Activated naive CD4-positive, alpha-beta T cell treated with anti-CD3 and anti-CD28 coated beads, Interleukin-2, amount 50 U/mL, for 72 hours (primary cell): ENCODE measurements at regions not wholly inside any gene's neighbourhood (a gene's known extent, or its start where the extent isn't known, plus 50 kb on each side); places are given as distances from the start of the nearest gene placed in this dataset.
"Not testable (repeated sequence)": the region's sequence is repeated elsewhere in the genome, so short reads cannot be mapped to it uniquely, and the experiment has no call there.

Experiments used
- ATAC-seq, 2 donors: fragments of 150-1000 bp; cut with Tn5 transposase; 2 replicates each; pipeline ENCODE4 v1.10.0; 2021; ENCODE audit warnings: mild to moderate bottlenecking in 2 of 2, moderate library complexity in 2 of 2
- DNase-seq, 2 donors: peaks; one replicate each; pipeline ENCODE4 v3.0.0; 2021 to 2022; ENCODE audit warnings: low spot score in 2 of 2
- H3K27ac Mint-ChIP-seq, 2 donors: one replicate each; pipeline ENCODE4 v1.8.0; 2022; ENCODE audit warnings: mild to moderate bottlenecking in 2 of 2, mixed read lengths in 2 of 2
- H3K36me3 Mint-ChIP-seq, 2 donors: one replicate each; pipeline ENCODE4 v1.8.0; 2022; ENCODE audit warnings: mixed read lengths in 2 of 2
- H3K9me3 Mint-ChIP-seq, 2 donors: one replicate each; pipeline ENCODE4 v1.8.0; 2022; ENCODE audit warnings: mixed read lengths in 2 of 2

DNA sequence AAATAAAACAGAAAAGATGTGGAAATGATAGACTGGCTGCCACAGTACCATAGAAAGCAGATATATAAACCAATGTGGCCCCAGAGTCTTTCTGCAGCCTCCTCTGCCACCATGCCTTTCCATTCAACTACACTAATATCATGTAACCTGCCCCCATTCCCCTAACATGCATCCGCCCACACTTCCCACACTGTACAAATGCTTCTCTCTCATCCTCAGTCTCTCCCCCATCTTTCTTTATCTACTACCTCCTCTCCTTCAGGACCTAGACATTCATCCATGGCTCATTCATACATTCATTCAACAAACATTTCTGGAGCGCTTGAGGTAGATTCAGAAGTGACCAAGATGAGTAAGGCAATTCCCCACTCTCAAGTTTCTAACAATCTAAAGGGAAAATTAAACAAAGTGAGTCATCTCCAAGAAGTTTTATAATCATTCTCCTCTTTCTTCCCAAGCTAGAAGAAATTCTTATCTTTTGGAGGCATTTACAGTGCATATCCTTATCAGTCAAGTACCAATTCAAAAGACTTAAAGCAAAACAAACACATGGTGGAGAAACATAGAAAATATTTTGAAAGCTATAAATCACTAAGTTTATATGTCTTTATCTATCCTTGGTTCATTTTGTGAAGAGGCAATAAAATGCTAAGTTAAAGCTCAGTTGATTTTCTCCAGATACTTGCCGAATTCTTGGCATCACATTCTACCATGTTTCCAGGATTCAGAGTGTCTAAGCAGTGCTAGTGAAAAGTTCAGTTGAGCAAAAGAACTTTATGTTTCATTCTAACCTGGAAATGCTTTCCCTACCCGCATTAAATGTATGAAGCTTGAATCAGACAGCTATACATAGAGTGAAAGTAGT lies 70.5 kb upstream of the FRMD6 start:
- no peak overlapping the region for H3K27ac Mint-ChIP-seq

DNA sequence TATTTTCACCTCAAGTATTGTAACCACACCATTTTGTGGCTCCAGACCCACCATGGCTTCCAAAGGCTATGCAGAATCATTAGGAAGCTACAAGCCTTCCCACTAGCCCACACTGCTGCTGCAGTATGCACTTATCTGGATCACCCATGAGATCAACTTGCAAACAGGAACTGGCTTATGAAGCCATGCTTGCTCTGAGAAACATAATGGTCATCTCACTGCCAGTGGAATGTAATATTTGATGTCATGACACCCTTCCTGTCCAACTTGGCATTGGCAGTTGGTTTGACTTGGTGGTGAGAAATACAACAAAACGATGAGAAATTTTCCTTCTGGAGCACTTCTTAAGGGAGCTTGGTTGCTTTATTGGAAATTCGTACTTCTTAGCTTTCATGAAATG lies 69.3 kb upstream of the FRMD6 start:
- no peak overlapping the region for H3K27ac Mint-ChIP-seq
- H3K36me3 Mint-ChIP-seq, result no peaks in the 10 kb centered on the region
- ATAC-seq, result no peak
- no peak for DNase-seq
- H3K9me3 Mint-ChIP-seq, result no peaks in the 10 kb centered on the region

More for the DNA sequence above, 70.5 kb upstream of the FRMD6 start:
- ATAC-seq (no peak), DNase-seq (no peak)
- Mint-ChIP-seq H3K36me3 (no peaks in the 10 kb centered on the region), H3K9me3 (no peaks in the 10 kb centered on the region)

DNA sequence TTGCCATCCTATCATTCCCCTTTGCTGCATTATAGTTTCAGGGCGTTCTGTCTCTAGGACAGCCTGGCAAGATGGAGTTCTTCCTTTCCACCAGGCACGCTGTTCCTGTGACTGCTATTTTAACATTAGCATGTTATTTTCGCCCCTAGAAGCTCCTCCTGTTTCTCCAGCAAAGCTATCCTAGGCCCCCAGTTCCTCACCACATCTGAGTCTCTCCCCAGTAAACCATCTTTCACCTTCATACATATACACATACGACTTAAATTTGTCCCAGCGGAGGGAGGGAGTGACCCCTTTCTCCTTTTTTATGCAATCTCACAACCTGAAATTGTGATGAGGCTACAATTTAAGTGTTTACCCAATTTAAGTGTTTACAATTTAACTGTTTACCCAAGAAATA lies 66.7 kb upstream of the FRMD6 start:
- no peaks in the 10 kb centered on the region for H3K36me3 Mint-ChIP-seq
- H3K9me3 Mint-ChIP-seq, result no peaks in the 10 kb centered on the region
- no peak for DNase-seq
- no peak overlapping the region for H3K27ac Mint-ChIP-seq
- ATAC-seq, result no peak

DNA sequence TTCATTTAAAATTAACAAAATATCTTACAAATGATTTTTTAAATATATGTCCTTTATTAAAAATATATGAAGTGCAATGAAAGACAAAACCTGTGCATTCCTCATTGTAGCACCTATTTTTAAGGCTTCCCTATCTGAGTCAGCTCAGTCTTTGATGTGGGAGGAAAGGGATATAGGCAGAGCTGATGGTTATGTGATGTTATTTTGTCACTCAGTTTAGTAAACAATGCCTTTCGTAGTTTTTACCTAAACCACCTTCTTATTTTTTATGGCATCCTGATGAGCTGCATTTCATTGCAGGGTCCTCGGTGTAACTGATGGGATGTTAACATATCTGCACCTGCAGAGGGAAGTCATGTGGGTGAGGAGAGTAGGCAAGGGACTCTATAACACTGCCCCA lies 58.9 kb upstream of the FRMD6 start:
- ATAC-seq (peak in 1 of 2 donors; percentile 76), DNase-seq (no peak)
- H3K27ac Mint-ChIP-seq, result no peak overlapping the region
- H3K9me3 Mint-ChIP-seq, result no peaks in the 10 kb centered on the region
- H3K36me3 Mint-ChIP-seq, result no peaks in the 10 kb centered on the region

- no peaks in the 10 kb centered on the region for H3K36me3 Mint-ChIP-seq
- H3K9me3 Mint-ChIP-seq, result no peaks in the 10 kb centered on the region
- ATAC-seq (no peak), DNase-seq (no peak)
- H3K27ac Mint-ChIP-seq, result no peak overlapping the region
Observed at GRCh38 chr14:51593397-51593796, 58.3 kb upstream of the FRMD6 start.

DNA sequence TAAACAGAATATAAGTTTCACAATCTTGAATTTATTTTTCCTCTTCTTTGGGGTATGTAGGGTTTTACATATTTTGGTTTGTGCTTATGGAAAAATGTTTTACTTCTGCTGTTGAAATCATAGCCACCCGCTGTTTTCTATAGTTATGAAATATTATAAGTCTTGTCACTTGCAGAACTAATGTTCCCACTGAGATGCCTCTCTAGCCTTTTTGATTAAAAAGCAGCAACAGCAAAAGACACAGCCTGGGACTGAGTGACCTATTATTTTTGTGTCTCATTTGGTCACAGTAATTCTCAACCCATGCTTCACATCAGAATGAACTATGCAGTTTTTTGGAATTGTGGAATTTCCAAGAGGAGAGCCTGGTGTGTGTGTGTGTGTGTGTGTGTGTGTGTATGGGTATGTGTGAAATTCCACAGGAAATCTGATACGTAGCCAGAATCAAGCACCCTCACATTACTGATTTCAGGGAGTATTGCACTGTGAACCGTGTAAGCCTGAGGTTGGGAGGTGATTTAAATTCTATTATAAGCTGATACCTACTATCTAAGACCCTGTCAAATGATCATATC lies 55.7 kb upstream of the FRMD6 start:
- DNase-seq (no peak), ATAC-seq (no peak)
- Mint-ChIP-seq H3K27ac (no peak overlapping the region), H3K36me3 (no peaks in the 10 kb centered on the region), H3K9me3 (no peaks in the 10 kb centered on the region)

GRCh38 chr14:51596488-51597117 lies 55.1 kb upstream of the FRMD6 start:
- ATAC-seq (no peak), DNase-seq (no peak)
- H3K27ac Mint-ChIP-seq, result no peak overlapping the region
- no peaks in the 10 kb centered on the region for H3K36me3 Mint-ChIP-seq
- H3K9me3 Mint-ChIP-seq, result no peaks in the 10 kb centered on the region

- no peak for DNase-seq
- H3K9me3 Mint-ChIP-seq, result no peaks in the 10 kb centered on the region
- no peaks in the 10 kb centered on the region for H3K36me3 Mint-ChIP-seq
- no peak for ATAC-seq
- no peak overlapping the region for H3K27ac Mint-ChIP-seq
Observed at GRCh38 chr14:51597261-51598001, 54.3 kb upstream of the FRMD6 start.

- not testable (repeated sequence) for H3K9me3 Mint-ChIP-seq
Observed at GRCh38 chr14:51598924-51599600, 52.6 kb upstream of the FRMD6 start.

GRCh38 chr14:51600658-51601057 lies 51.1 kb upstream of the FRMD6 start:
- H3K27ac Mint-ChIP-seq, result no peak overlapping the region
- H3K9me3 Mint-ChIP-seq, result no peaks in the 10 kb centered on the region
- DNase-seq, result no peak
- H3K36me3 Mint-ChIP-seq, result no peaks in the 10 kb centered on the region
- no peak for ATAC-seq

More at GRCh38 chr14:51598924-51599600, 52.6 kb upstream of the FRMD6 start:
- H3K27ac Mint-ChIP-seq, DNase-seq, H3K36me3 Mint-ChIP-seq, ATAC-seq: not testable (repeated sequence)
